ENCODE measurements at regions not wholly inside any gene's neighbourhood (a gene's known extent, or its start where the extent isn't known, plus 50 kb on each side); places are given as distances from the start of the nearest gene placed in this dataset.

- TF ChIP-seq FOXK2 (IDR thresholded peaks at IDR 0.05) (no peak), BMI1 (IDR thresholded peaks at IDR 0.05; ENCODE audit: borderline replicate concordance) (no peak), EP300 (IDR thresholded peaks at IDR 0.05; ENCODE audit: borderline replicate concordance in 1 of 2, control insufficient read depth in 1 of 2, low read depth in 2 of 2, low read length in 2 of 2) (no peak), POLR2AphosphoS5 (IDR thresholded peaks at IDR 0.05; ENCODE audit: low read length) (no peak), ATF3 (IDR thresholded peaks at IDR 0.05; ENCODE audit: borderline replicate concordance, extremely low read depth, low read depth, low read length) (no peak), IRF3 (IDR thresholded peaks at IDR 0.05) (no peak), FOXM1 (IDR thresholded peaks at IDR 0.05; ENCODE audit: low read depth, low read length) (no peak), POLR2A (IDR thresholded peaks at IDR 0.05; ENCODE audit: low read depth, low read length) (no peak), RAD51 (IDR thresholded peaks at IDR 0.05) (no peak)
Observed at GRCh38 chr3:102727340-102727739, 292.5 kb downstream of the ZPLD1 start.
